Mucosa of descending colon (tissue), 3 donors: ENCODE measurements at regions not wholly inside any gene's neighbourhood (a gene's known extent, or its start where the extent isn't known, plus 50 kb on each side); places are given as distances from the start of the nearest gene placed in this dataset.

Experiments
- ATAC-seq: fragments of 200-7000 bp; cut with Tn5 transposase; one replicate; pipeline ENCODE4 v1.9.1; 2020; ENCODE audit warnings: mild to moderate bottlenecking, moderate library complexity
- DNase-seq, 3 donors: peaks; one replicate each; pipeline ENCODE4 v3.0.0-alpha.2; 2020
- H3K36me3 ChIP-seq: fragments of 200-600 bp; one replicate; pipeline ENCODE4 v1.8.0; 2021; ENCODE audit warnings: low read depth, mild to moderate bottlenecking
- H3K4me1 ChIP-seq: fragments of 200-600 bp; one replicate; pipeline ENCODE4 v1.8.0; 2021; ENCODE audit warnings: low read depth, mild to moderate bottlenecking
- H3K4me3 ChIP-seq: fragments of 200-600 bp; one replicate; pipeline ENCODE4 v1.8.0; 2021; ENCODE audit warnings: mild to moderate bottlenecking
- H3K9me3 ChIP-seq: fragments of 200-600 bp; one replicate; pipeline ENCODE4 v1.8.0; 2021; ENCODE audit warnings: mild to moderate bottlenecking
- CTCF ChIP-seq: fragments of 200-600 bp; IDR thresholded peaks from one replicate; pipeline ENCODE4 v1.8.0; 2022; ENCODE audit warnings: antibody characterized with exemption, mild to moderate bottlenecking
- intact Hi-C, 2 donors: fragments of 100-400 bp; cut with DNase I in 1 of 2; cut with micrococcal nuclease in 1 of 2; formaldehyde crosslinking; loops; one replicate each; pipeline versions ENCODE4 v1.11.0 to v1.11.1; 2022; cut with DNase I, micrococcal nuclease
- donor health status: DM: no; HTN: no; CAD: no; lungs with moderate emphysema.
- donor health status: DM: no; HTN: no; CAD: no.
- donor health status: DM: no; HTN: yes; CAD: no.

GRCh38 chr3:152122851-152123250, 145.9 kb upstream of the MBNL1 start:
- ATAC-seq (no peak), DNase-seq (no peak)
- Histone ChIP-seq H3K4me1 (no peaks in the 10 kb centered on the region), H3K36me3 (no peaks in the 10 kb centered on the region), H3K9me3 (no peaks in the 10 kb centered on the region), H3K4me3 (no peak overlapping the region)
- intact Hi-C loops: no loop called here
- no peak for TF ChIP-seq CTCF

- no peaks in the 10 kb centered on the region for H3K4me1 ChIP-seq
- DNase-seq (no peak), ATAC-seq (no peak)
- no peaks in the 10 kb centered on the region for H3K36me3 ChIP-seq
- TF ChIP-seq CTCF: no peak
- no peak overlapping the region for H3K4me3 ChIP-seq
- H3K9me3 ChIP-seq: no peaks in the 10 kb centered on the region
- intact Hi-C loops: no loop called here
These were observed 145.3 kb upstream of the MBNL1 start for GRCh38 chr3:152123457-152123856.

- Histone ChIP-seq H3K36me3 (no peaks in the 10 kb centered on the region), H3K9me3 (no peaks in the 10 kb centered on the region), H3K4me1 (no peaks in the 10 kb centered on the region), H3K4me3 (no peak overlapping the region)
- TF ChIP-seq CTCF: no peak
- intact Hi-C loops: no loop called here
- DNase-seq: no peak
- no peak for ATAC-seq
These were observed 142.5 kb upstream of the MBNL1 start for GRCh38 chr3:152126260-152126659.

GRCh38 chr3:152127058-152127457, 141.7 kb upstream of the MBNL1 start:
- no peaks in the 10 kb centered on the region for H3K36me3 ChIP-seq
- no peak for TF ChIP-seq CTCF
- H3K9me3 ChIP-seq: no peaks in the 10 kb centered on the region
- intact Hi-C loops: no loop called here
- DNase-seq: no peak
- no peak overlapping the region for H3K4me3 ChIP-seq
- H3K4me1 ChIP-seq: no peaks in the 10 kb centered on the region
- no peak for ATAC-seq

- Histone ChIP-seq H3K9me3 (no peaks in the 10 kb centered on the region), H3K4me3 (no peak overlapping the region), H3K4me1 (no peaks in the 10 kb centered on the region), H3K36me3 (no peaks in the 10 kb centered on the region)
- no peak for TF ChIP-seq CTCF
- ATAC-seq: no peak
- no peak for DNase-seq
- intact Hi-C loops: no loop called here
These were observed 140.4 kb upstream of the MBNL1 start for GRCh38 chr3:152128356-152128755.

- ATAC-seq (no peak), DNase-seq (no peak)
These were observed 129.1 kb upstream of the MBNL1 start for GRCh38 chr3:152139651-152140050.

More at GRCh38 chr3:152139651-152140050, 129.1 kb upstream of the MBNL1 start:
- Histone ChIP-seq H3K9me3 (no peaks in the 10 kb centered on the region), H3K36me3 (no peaks in the 10 kb centered on the region), H3K4me3 (no peak overlapping the region), H3K4me1 (no peaks in the 10 kb centered on the region)
- TF ChIP-seq CTCF: no peak
- intact Hi-C loops: no loop called here
